ENCODE measurements at regions not wholly inside any gene's neighbourhood (a gene's known extent, or its start where the extent isn't known, plus 50 kb on each side); places are given as distances from the start of the nearest gene placed in this dataset.
A peak's percentile ranks its signal among the peaks of the same experiment; 100 is the strongest.
"Not testable (repeated sequence)": the region's sequence is repeated elsewhere in the genome, so short reads cannot be mapped to it uniquely, and the experiment has no call there.

- TF ChIP-seq POLR2A (IDR thresholded peaks at IDR 0.05) = no peak
- TF ChIP-seq CTCF (IDR thresholded peaks at IDR 0.05) = no peak
- Histone ChIP-seq H3K4me1 (peaks cover 0 to 5% (median 0%) of the 10 kb centered on the region in 12 donors), H3K27me3 (no peaks in the 10 kb centered on the region), H3K9me3 (peaks cover 0 to 4% (median 0%) of the 10 kb centered on the region in 12 donors), H3K4me3 (no peak overlapping the region), H3K27ac (no peak overlapping the region), H3K36me3 (no peaks in the 10 kb centered on the region)
- ATAC-seq = no peak
- intact Hi-C loops (cut with DNase I) = no loop called here
- DNase-seq = no peak
- 75 to 97% (median 89%) methylated on average over 2 of the region's 2 CpGs for WGBS, 4 donors
Measured at GRCh38 chr2:64923385-64923710, 65.9 kb upstream of the SLC1A4 start.

- no peak overlapping the region for H3K4me3 ChIP-seq
- no peak for TF ChIP-seq CTCF (IDR thresholded peaks at IDR 0.05)
- TF ChIP-seq POLR2A (IDR thresholded peaks at IDR 0.05) = no peak
- WGBS, 4 donors = 83 to 90% (median 88%) methylated on average over 6 of the region's 6 CpGs
- H3K4me1 ChIP-seq = no peaks in the 10 kb centered on the region
- peaks cover 0 to 4% (median 0%) of the 10 kb centered on the region in 12 donors for H3K9me3 ChIP-seq
- ATAC-seq (no peak), DNase-seq (no peak)
- H3K27ac ChIP-seq = no peak overlapping the region
- no peaks in the 10 kb centered on the region for H3K27me3 ChIP-seq
- H3K36me3 ChIP-seq = no peaks in the 10 kb centered on the region
- intact Hi-C loops (cut with DNase I) = no loop called here
Measured at GRCh38 chr2:64924170-64924934, 64.8 kb upstream of the SLC1A4 start.

GRCh38 chr2:64925930-64926722 lies 63.1 kb upstream of the SLC1A4 start:
- H3K4me3 ChIP-seq; H3K4me1 ChIP-seq; H3K27me3 ChIP-seq; DNase-seq; H3K36me3 ChIP-seq; H3K27ac ChIP-seq; intact Hi-C loops (cut with DNase I); H3K9me3 ChIP-seq: not testable (repeated sequence)
- 67 to 72% (median 71%) methylated on average over 2 of the region's 2 CpGs for WGBS, 4 donors
- ATAC-seq = peak in 1 of 4 donors; percentile 63

DNA sequence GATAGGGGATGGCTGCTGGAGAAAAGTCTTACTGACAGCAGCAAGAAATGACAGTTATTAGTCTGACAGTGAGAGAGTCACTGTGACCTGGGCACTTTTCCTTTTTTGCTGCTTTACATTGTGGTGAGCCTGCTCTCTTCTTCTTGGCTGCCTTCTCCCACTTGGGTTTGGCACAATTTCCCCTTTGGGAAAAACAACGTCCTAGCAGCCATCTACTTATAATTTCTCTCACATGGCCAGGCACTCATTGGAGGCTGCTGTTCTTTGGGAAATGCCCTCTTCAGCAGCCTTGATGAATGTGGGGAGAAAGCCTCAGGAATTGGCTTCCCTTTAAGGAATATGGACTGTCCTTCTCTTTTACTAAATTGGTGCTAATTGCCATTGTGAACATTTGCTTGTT lies 60.4 kb upstream of the SLC1A4 start:
- intact Hi-C loops (cut with DNase I) = no loop called here

More for the DNA sequence above, 60.4 kb upstream of the SLC1A4 start:
- DNase-seq (no peak), ATAC-seq (no peak)
- Histone ChIP-seq H3K27me3 (no peaks in the 10 kb centered on the region), H3K27ac (no peak overlapping the region), H3K9me3 (peaks cover 0 to 4% (median 0%) of the 10 kb centered on the region in 12 donors), H3K36me3 (no peaks in the 10 kb centered on the region), H3K4me3 (no peak overlapping the region), H3K4me1 (peaks cover 0 to 8% (median 0%) of the 10 kb centered on the region in 12 donors)
- TF ChIP-seq POLR2A (IDR thresholded peaks at IDR 0.05) = no peak
- no peak for TF ChIP-seq CTCF (IDR thresholded peaks at IDR 0.05)
- WGBS, 4 donors = 4 to 16% (median 14%) methylated on average over 1 of the region's 1 CpG
